H9 (cell line): ENCODE measurements at regions not wholly inside any gene's neighbourhood (a gene's known extent, or its start where the extent isn't known, plus 50 kb on each side); places are given as distances from the start of the nearest gene placed in this dataset.

ENCODE experiments used
- DNase-seq: peaks from one replicate; pipeline ENCODE4 v3.0.0-alpha.2; 2017
- H2AFZ ChIP-seq: one replicate; pipeline ENCODE4 v1.6.1; 2013; ENCODE audit warnings: mild to moderate bottlenecking, low read length, control low read depth, moderate library complexity
- H2AK5ac ChIP-seq: 2 replicates; pipeline ENCODE4 v1.6.1; 2013; ENCODE audit warnings: low read length, control low read depth, mixed read lengths; ENCODE audit not compliant: insufficient read length
- H2BK120ac ChIP-seq: one replicate; pipeline ENCODE4 v1.6.1; 2013; ENCODE audit warnings: low read depth, mild to moderate bottlenecking, low read length, control low read depth, inconsistent platforms; ENCODE audit not compliant: poor library complexity, severe bottlenecking
- H2BK12ac ChIP-seq: 2 replicates; pipeline ENCODE4 v1.6.1; 2013; ENCODE audit warnings: low read length, control low read depth, mixed read lengths, low read depth; ENCODE audit not compliant: insufficient read length
- H2BK15ac ChIP-seq: 2 replicates; pipeline ENCODE4 v1.6.1; 2013; ENCODE audit warnings: low read depth, low read length, control low read depth
- H2BK20ac ChIP-seq: one replicate; pipeline ENCODE4 v1.6.1; 2013; ENCODE audit warnings: low read depth, mild to moderate bottlenecking, low read length, control low read depth, inconsistent platforms; ENCODE audit not compliant: poor library complexity, severe bottlenecking
- H2BK5ac ChIP-seq: 2 replicates; pipeline ENCODE4 v1.6.1; 2013; ENCODE audit warnings: low read length, control low read depth, mixed read lengths; ENCODE audit not compliant: insufficient read length
- H3K14ac ChIP-seq: 2 replicates; pipeline ENCODE4 v1.6.1; 2013; ENCODE audit warnings: low read length, control low read depth; ENCODE audit not compliant: insufficient read depth
- H3K18ac ChIP-seq: 2 replicates; pipeline ENCODE4 v1.6.1; 2013; ENCODE audit warnings: low read depth, mild to moderate bottlenecking, mixed read lengths, low read length, control low read depth; ENCODE audit not compliant: insufficient read length
- H3K23ac ChIP-seq: 2 replicates; pipeline ENCODE4 v1.6.1; 2013; ENCODE audit warnings: low read length, control low read depth, mixed read lengths, low read depth; ENCODE audit not compliant: insufficient read length
- H3K23me2 ChIP-seq: 2 replicates; pipeline ENCODE4 v1.6.1; 2013; ENCODE audit warnings: low read depth, mild to moderate bottlenecking, mixed read lengths, low read length, control low read depth; ENCODE audit not compliant: insufficient read length, poor library complexity, severe bottlenecking
- H3K27ac ChIP-seq: 2 replicates; pipeline ENCODE4 v1.5.1; 2013; ENCODE audit warnings: low read length, control low read depth, mixed read lengths, low read depth; ENCODE audit not compliant: insufficient read length
- H3K27me3 ChIP-seq: 2 replicates; pipeline ENCODE4 v1.6.1; 2013; ENCODE audit warnings: low read length, control low read depth, inconsistent platforms; ENCODE audit not compliant: insufficient read depth
- H3K4ac ChIP-seq: 2 replicates; pipeline ENCODE4 v1.6.1; 2013; ENCODE audit warnings: low read depth, mild to moderate bottlenecking, control low read depth, inconsistent platforms, low read length, moderate library complexity
- H3K4me1 ChIP-seq: 2 replicates; pipeline ENCODE4 v1.6.1; 2013; ENCODE audit warnings: low read length, control low read depth, inconsistent platforms; ENCODE audit not compliant: insufficient read depth
- H3K4me2 ChIP-seq: 2 replicates; pipeline ENCODE4 v1.6.1; 2013; ENCODE audit warnings: low read length, control low read depth, mixed read lengths; ENCODE audit not compliant: insufficient read length, insufficient read depth
- H3K56ac ChIP-seq: 2 replicates; pipeline ENCODE4 v1.6.1; 2013; ENCODE audit warnings: low read depth, mild to moderate bottlenecking, mixed read lengths, low read length, control low read depth; ENCODE audit not compliant: insufficient read length
- H3K79me1 ChIP-seq: 2 replicates; pipeline ENCODE4 v1.6.1; 2013; ENCODE audit warnings: low read depth, mild to moderate bottlenecking, moderate library complexity, low read length, control low read depth, inconsistent platforms; ENCODE audit not compliant: insufficient read depth, poor library complexity, severe bottlenecking
- H3K79me2 ChIP-seq: 2 replicates; pipeline ENCODE4 v1.6.1; 2013; ENCODE audit warnings: low read length, control low read depth, inconsistent platforms; ENCODE audit not compliant: insufficient read depth
- H3K9ac ChIP-seq: 2 replicates; pipeline ENCODE4 v1.6.1; 2013; ENCODE audit warnings: low read length, control low read depth, mixed read lengths; ENCODE audit not compliant: insufficient read length; ENCODE audit errors: extremely low read depth
- H3K9me3 ChIP-seq: one replicate; pipeline ENCODE4 v1.6.1; 2013; ENCODE audit warnings: low read depth, low read length, inconsistent platforms; ENCODE audit not compliant: control insufficient read depth
- H3T11ph ChIP-seq: one replicate; pipeline ENCODE4 v1.6.1; 2013; ENCODE audit warnings: mild to moderate bottlenecking, low read length, control low read depth, inconsistent platforms
- H4K20me1 ChIP-seq: one replicate; pipeline ENCODE4 v1.6.1; 2013; ENCODE audit not compliant: control insufficient read depth, insufficient read length, insufficient read depth
- H4K5ac ChIP-seq: 2 replicates; pipeline ENCODE4 v1.6.1; 2013; ENCODE audit warnings: low read depth, mild to moderate bottlenecking, mixed read lengths, low read length, control low read depth; ENCODE audit not compliant: insufficient read length
- H4K8ac ChIP-seq: replicated peaks from 2 replicates; pipeline ENCODE4 v1.6.1; 2013; ENCODE audit warnings: low read length, control low read depth, mixed read lengths, low read depth; ENCODE audit not compliant: insufficient read length
- H4K91ac ChIP-seq: 2 replicates; pipeline ENCODE4 v1.6.1; 2013; ENCODE audit warnings: low read depth, mild to moderate bottlenecking, moderate library complexity, mixed read lengths, low read length, control low read depth; ENCODE audit not compliant: insufficient read length
- H3K27ac Mint-ChIP-seq, 3 experiments: 2 replicates in 2 of 3; 3 replicates in 1 of 3; pipeline ENCODE4 v1.8.0; 2020 to 2021; ENCODE audit warnings: mixed read lengths in 3 of 3, mild to moderate bottlenecking in 1 of 3, moderate library complexity in 1 of 3
- H3K27me3 Mint-ChIP-seq: 2 replicates; pipeline ENCODE4 v1.8.0; 2021; ENCODE audit warnings: low read depth, mild to moderate bottlenecking, moderate library complexity, mixed read lengths
- H3K36me3 Mint-ChIP-seq, 3 experiments: 2 replicates in 2 of 3; 3 replicates in 1 of 3; pipeline ENCODE4 v1.8.0; 2020 to 2021; ENCODE audit warnings: low read depth in 3 of 3, mixed read lengths in 3 of 3; ENCODE audit not compliant: insufficient read depth in 1 of 3
- H3K4me1 Mint-ChIP-seq, 2 experiments: 2 replicates each; pipeline ENCODE4 v1.8.0; 2020; ENCODE audit warnings: mixed read lengths in 2 of 2
- H3K4me3 Mint-ChIP-seq, 2 experiments: 2 replicates in 1 of 2; 3 replicates in 1 of 2; pipeline ENCODE4 v1.8.0; 2020 to 2021; ENCODE audit warnings: mild to moderate bottlenecking in 2 of 2, mixed read lengths in 2 of 2, moderate library complexity in 1 of 2
- H3K9me3 Mint-ChIP-seq, 2 experiments: 2 replicates in 1 of 2; 3 replicates in 1 of 2; pipeline ENCODE4 v1.8.0; 2020; ENCODE audit warnings: mild to moderate bottlenecking in 2 of 2, mixed read lengths in 2 of 2, moderate library complexity in 1 of 2
- TF ChIP-seq, protein P1 (sequence below): fragments of 200-600 bp; sonication (generic); conservative IDR thresholded peaks from 3 replicates; pipeline ENCODE4 v1.8.0; 2021; ENCODE audit warnings: antibody characterized with exemption, mild to moderate bottlenecking

DNA sequence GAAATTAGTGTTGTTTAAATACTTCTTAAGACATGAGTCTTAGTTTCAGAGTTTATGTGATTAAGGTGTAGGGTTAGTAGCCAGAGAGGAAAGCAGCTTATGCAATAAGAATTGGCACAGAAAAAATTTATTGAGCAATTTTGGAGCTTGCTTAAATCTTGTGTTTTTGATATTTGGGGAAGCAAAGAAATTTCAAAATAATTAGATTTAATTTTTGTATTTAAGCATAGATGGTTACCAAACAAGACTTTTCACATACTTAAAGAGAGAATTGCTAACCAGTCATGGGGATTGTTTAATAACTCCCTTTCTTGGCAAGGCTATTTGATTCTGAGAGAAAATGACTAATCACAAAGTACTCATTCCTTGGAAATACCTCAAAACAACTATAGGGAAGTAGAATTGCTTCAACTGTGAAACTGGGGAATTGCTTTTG is 202.0 kb upstream of the GRID2 start:
- H3K79me1 ChIP-seq, result no peaks in the 10 kb centered on the region
- TF ChIP-seq, protein P1, sequence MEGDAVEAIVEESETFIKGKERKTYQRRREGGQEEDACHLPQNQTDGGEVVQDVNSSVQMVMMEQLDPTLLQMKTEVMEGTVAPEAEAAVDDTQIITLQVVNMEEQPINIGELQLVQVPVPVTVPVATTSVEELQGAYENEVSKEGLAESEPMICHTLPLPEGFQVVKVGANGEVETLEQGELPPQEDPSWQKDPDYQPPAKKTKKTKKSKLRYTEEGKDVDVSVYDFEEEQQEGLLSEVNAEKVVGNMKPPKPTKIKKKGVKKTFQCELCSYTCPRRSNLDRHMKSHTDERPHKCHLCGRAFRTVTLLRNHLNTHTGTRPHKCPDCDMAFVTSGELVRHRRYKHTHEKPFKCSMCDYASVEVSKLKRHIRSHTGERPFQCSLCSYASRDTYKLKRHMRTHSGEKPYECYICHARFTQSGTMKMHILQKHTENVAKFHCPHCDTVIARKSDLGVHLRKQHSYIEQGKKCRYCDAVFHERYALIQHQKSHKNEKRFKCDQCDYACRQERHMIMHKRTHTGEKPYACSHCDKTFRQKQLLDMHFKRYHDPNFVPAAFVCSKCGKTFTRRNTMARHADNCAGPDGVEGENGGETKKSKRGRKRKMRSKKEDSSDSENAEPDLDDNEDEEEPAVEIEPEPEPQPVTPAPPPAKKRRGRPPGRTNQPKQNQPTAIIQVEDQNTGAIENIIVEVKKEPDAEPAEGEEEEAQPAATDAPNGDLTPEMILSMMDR, result no peak

More for the DNA sequence above, 202.0 kb upstream of the GRID2 start:
- Mint-ChIP-seq H3K4me1 (peaks cover 0 to 5% of the 10 kb centered on the region in 2 experiments; a peak in 1 of 4 replicates), H3K9me3 (no peaks in the 10 kb centered on the region), H3K4me3 (no peak overlapping the region), H3K27ac (no peak overlapping the region), H3K27me3 (no peaks in the 10 kb centered on the region), H3K36me3 (no peaks in the 10 kb centered on the region)
- Histone ChIP-seq H2AK5ac (no peak overlapping the region), H3K56ac (no peak overlapping the region), H3K4me1 (no peaks in the 10 kb centered on the region), H4K5ac (no peak overlapping the region), H3K18ac (no peak overlapping the region), H3K4me2 (no peak overlapping the region), H4K8ac (no peak overlapping the region), H3T11ph (no peak overlapping the region), H4K91ac (no peak overlapping the region), H3K14ac (no peak overlapping the region), H2BK15ac (no peak overlapping the region), H3K27me3 (no peaks in the 10 kb centered on the region), H2BK20ac (no peak overlapping the region), H4K20me1 (no peaks in the 10 kb centered on the region), H3K23ac (no peak overlapping the region), H2BK5ac (no peak overlapping the region), H3K23me2 (no peaks in the 10 kb centered on the region), H3K9ac (no peak overlapping the region), H2BK120ac (no peak overlapping the region), H2BK12ac (no peak overlapping the region), H3K79me2 (no peaks in the 10 kb centered on the region), H2AFZ (no peak overlapping the region), H3K4ac (no peak overlapping the region), H3K9me3 (no peaks in the 10 kb centered on the region), H3K27ac (no peak overlapping the region)
- no peak for DNase-seq
